Hepatocyte (in vitro differentiated cells): ENCODE measurements at regions not wholly inside any gene's neighbourhood (a gene's known extent, or its start where the extent isn't known, plus 50 kb on each side); places are given as distances from the start of the nearest gene placed in this dataset.

ENCODE experiments used
- DNase-seq: peaks from one replicate; pipeline ENCODE4 v3.0.0-alpha.2; 2016; ENCODE audit warnings: low spot score
- H2AFZ ChIP-seq: fragments of 200-600 bp; sonication (generic); 2 replicates; pipeline ENCODE4 v1.6.0; 2016; ENCODE audit warnings: antibody characterized with exemption, mild to moderate bottlenecking
- H3K27ac ChIP-seq: fragments of 200-600 bp; sonication (generic); 2 replicates; pipeline ENCODE4 v1.5.1; 2016; ENCODE audit warnings: mild to moderate bottlenecking
- H3K27me3 ChIP-seq: fragments of 200-600 bp; sonication (generic); 2 replicates; pipeline ENCODE4 v1.6.1; 2016
- H3K36me3 ChIP-seq: fragments of 200-600 bp; sonication (generic); replicated peaks from 2 replicates; pipeline ENCODE4 v1.5.1; 2016; ENCODE audit warnings: low read depth; ENCODE audit not compliant: insufficient read depth
- H3K4me1 ChIP-seq: fragments of 200-600 bp; sonication (generic); 2 replicates; pipeline ENCODE4 v1.5.1; 2016; ENCODE audit warnings: mild to moderate bottlenecking, moderate library complexity; ENCODE audit not compliant: insufficient read depth
- H3K4me2 ChIP-seq: fragments of 200-600 bp; sonication (generic); 2 replicates; pipeline ENCODE4 v1.6.0; 2016
- H3K4me3 ChIP-seq: fragments of 200-600 bp; sonication (generic); 2 replicates; pipeline ENCODE4 v1.5.1; 2016; ENCODE audit warnings: mild to moderate bottlenecking
- H3K79me2 ChIP-seq: fragments of 200-600 bp; sonication (generic); 2 replicates; pipeline ENCODE4 v1.6.0; 2017; ENCODE audit warnings: mild to moderate bottlenecking
- H3K9me2 ChIP-seq: fragments of 200-600 bp; sonication (generic); replicated peaks from 2 replicates; pipeline ENCODE4 v1.6.0; 2017; ENCODE audit warnings: mild to moderate bottlenecking; ENCODE audit not compliant: insufficient read depth
- H3K9me3 ChIP-seq: fragments of 200-600 bp; sonication (generic); 2 replicates; pipeline ENCODE4 v1.5.1; 2016; ENCODE audit warnings: low read depth, mild to moderate bottlenecking
- H4K20me1 ChIP-seq: fragments of 200-600 bp; sonication (generic); 2 replicates; pipeline ENCODE4 v1.6.0; 2016; ENCODE audit warnings: mild to moderate bottlenecking; ENCODE audit not compliant: insufficient read depth, poor library complexity, severe bottlenecking
- EZH2 ChIP-seq: fragments of 200-600 bp; sonication (generic); IDR thresholded peaks from 2 replicates; pipeline ENCODE4 v1.6.1; 2016; ENCODE audit warnings: antibody characterized with exemption, mild to moderate bottlenecking, borderline replicate concordance
- EZH2phosphoT487 ChIP-seq: fragments of 200-600 bp; sonication (generic); IDR thresholded peaks from one replicate; pipeline ENCODE4 v1.6.1; 2018; ENCODE audit warnings: antibody characterized with exemption, mild to moderate bottlenecking, low read depth, moderate library complexity; ENCODE audit not compliant: unreplicated experiment, severe bottlenecking
- WGBS: methylation state at CpG from one replicate; pipeline ENCODE4 v1.1.6; 2016; ENCODE audit warnings: low lambda C conversion rate; ENCODE audit errors: missing lambda C conversion rate; 5-methylcytosine and 5-hydroxymethylcytosine counted together
- TF ChIP-seq, protein P1 (sequence below): fragments of 200-600 bp; sonication (generic); IDR thresholded peaks from 2 replicates; pipeline ENCODE4 v1.5.1; 2016; ENCODE audit warnings: antibody characterized with exemption, mild to moderate bottlenecking; ENCODE audit not compliant: poor library complexity

DNA sequence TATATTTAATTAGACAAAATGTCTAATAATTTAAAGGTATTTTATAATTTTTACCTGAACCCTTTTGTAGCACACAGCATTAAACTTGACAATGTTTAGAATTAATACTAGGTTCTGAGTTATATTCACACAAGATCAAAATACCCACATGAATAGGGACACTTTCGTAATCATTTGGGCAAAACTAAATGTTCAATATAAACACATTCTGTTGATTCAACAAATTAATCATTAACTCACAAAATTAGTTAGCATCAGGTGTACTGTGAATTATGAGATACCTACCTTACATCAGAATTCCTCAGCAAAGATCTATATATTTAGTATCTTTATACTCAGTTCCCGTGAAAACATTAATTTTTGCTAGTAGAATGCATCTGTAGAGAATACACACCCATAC is 481.5 kb upstream of the MANEA start:
- Histone ChIP-seq H3K4me2 (no peak overlapping the region), H3K27me3 (no peaks in the 10 kb centered on the region), H3K4me1 (no peaks in the 10 kb centered on the region), H3K79me2 (no peaks in the 10 kb centered on the region), H3K4me3 (no peak overlapping the region), H3K9me2 (no peaks in the 10 kb centered on the region), H3K9me3 (no peaks in the 10 kb centered on the region), H3K36me3 (no peaks in the 10 kb centered on the region), H4K20me1 (no peaks in the 10 kb centered on the region), H2AFZ (no peak overlapping the region), H3K27ac (no peak overlapping the region)
- no peak for DNase-seq
- TF ChIP-seq, protein P1, sequence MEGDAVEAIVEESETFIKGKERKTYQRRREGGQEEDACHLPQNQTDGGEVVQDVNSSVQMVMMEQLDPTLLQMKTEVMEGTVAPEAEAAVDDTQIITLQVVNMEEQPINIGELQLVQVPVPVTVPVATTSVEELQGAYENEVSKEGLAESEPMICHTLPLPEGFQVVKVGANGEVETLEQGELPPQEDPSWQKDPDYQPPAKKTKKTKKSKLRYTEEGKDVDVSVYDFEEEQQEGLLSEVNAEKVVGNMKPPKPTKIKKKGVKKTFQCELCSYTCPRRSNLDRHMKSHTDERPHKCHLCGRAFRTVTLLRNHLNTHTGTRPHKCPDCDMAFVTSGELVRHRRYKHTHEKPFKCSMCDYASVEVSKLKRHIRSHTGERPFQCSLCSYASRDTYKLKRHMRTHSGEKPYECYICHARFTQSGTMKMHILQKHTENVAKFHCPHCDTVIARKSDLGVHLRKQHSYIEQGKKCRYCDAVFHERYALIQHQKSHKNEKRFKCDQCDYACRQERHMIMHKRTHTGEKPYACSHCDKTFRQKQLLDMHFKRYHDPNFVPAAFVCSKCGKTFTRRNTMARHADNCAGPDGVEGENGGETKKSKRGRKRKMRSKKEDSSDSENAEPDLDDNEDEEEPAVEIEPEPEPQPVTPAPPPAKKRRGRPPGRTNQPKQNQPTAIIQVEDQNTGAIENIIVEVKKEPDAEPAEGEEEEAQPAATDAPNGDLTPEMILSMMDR, result no peak
- WGBS, result 86% methylated on average over 2 of the region's 2 CpGs

DNA sequence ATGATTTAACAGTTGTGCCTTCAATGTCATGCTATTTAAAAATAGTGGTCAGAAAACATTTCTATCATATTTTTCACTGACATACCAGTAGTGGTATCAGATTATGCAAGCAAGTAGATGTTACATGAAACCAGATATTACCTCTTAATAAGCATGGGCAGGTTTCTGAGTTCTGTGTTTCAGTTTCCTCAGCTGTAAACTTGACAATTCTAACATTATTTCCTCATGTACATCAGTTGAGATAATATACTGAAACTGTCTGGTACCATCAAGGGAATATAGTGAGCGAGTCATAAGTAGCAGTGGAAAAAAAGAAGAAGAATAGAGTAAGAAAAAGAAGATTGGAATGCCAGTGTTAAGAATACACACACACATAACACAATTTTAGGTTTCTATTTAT is 477.9 kb upstream of the MANEA start:
- H3K27ac ChIP-seq, result no peak overlapping the region
- DNase-seq, result no peak
- H3K9me2 ChIP-seq, result no peaks in the 10 kb centered on the region
- H3K79me2 ChIP-seq, result no peaks in the 10 kb centered on the region
- H3K4me2 ChIP-seq, result no peak overlapping the region
- no peak overlapping the region for H2AFZ ChIP-seq
- H3K36me3 ChIP-seq, result no peaks in the 10 kb centered on the region
- H3K27me3 ChIP-seq, result no peaks in the 10 kb centered on the region
- TF ChIP-seq, protein P1, result no peak
- H3K4me3 ChIP-seq, result no peak overlapping the region
- WGBS, result 94% methylated on average over 1 of the region's 1 CpG
- no peaks in the 10 kb centered on the region for H3K4me1 ChIP-seq
- no peaks in the 10 kb centered on the region for H4K20me1 ChIP-seq
- no peaks in the 10 kb centered on the region for H3K9me3 ChIP-seq

DNA sequence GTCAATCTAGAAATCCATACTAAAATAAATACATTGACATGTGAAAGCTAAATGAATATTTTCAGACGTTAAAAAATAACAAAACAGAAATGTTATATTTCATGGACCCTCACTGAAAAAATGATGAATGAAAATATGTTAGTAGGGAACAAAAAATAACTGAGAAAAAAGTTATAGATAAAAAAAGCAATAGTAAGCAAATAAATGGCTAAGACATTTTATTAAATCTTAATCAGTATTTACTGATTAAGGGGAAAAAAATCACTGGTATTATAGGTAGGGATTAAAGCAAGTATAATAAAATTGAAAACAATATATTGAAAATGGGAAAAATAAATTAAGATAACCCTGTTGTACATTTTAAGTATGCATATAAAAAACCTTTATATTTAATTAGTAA is 468.1 kb upstream of the MANEA start:
- no peaks in the 10 kb centered on the region for H3K79me2 ChIP-seq
- no peak for TF ChIP-seq EZH2phosphoT487
- TF ChIP-seq EZH2, result no peak
- TF ChIP-seq, protein P1, result no peak
- no peaks in the 10 kb centered on the region for H3K4me1 ChIP-seq
- H3K4me3 ChIP-seq, result no peak overlapping the region
- 85% methylated on average over 1 of the region's 1 CpG for WGBS
- no peaks in the 10 kb centered on the region for H3K27me3 ChIP-seq
- H4K20me1 ChIP-seq, result no peaks in the 10 kb centered on the region
- no peak overlapping the region for H3K27ac ChIP-seq
- no peak overlapping the region for H3K4me2 ChIP-seq
- H3K9me2 ChIP-seq, result no peaks in the 10 kb centered on the region
- no peak for DNase-seq
- no peaks in the 10 kb centered on the region for H3K36me3 ChIP-seq
- no peak overlapping the region for H2AFZ ChIP-seq
- H3K9me3 ChIP-seq, result no peaks in the 10 kb centered on the region

DNA sequence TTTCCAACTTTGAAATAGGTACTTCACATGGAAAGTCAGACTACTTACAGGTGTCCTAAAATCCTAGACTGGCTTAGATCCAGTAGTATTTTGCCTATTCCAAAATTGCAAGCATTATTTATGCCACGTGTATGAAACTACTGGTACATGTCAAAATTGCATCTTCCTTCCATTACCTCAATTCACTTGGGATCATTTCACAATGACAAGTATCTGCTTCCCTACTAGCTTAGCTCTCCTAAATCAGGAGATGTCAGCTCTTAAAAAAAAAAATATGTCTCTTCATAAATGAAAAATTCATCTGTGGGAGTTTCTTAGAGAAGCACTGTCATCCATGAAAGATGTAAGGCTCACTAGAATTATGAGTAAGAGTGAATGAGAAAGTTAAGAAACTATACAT is 466.6 kb upstream of the MANEA start:
- H3K79me2 ChIP-seq, result no peaks in the 10 kb centered on the region
- 70% methylated on average over 1 of the region's 1 CpG for WGBS
- TF ChIP-seq, protein P1, result no peak
- TF ChIP-seq EZH2 (no peak), EZH2phosphoT487 (no peak)
- H3K9me2 ChIP-seq, result no peaks in the 10 kb centered on the region
- H3K9me3 ChIP-seq, result no peaks in the 10 kb centered on the region
- H3K4me3 ChIP-seq, result no peak overlapping the region
- DNase-seq, result no peak
- no peak overlapping the region for H2AFZ ChIP-seq
- no peak overlapping the region for H3K27ac ChIP-seq
- H3K27me3 ChIP-seq, result no peaks in the 10 kb centered on the region
- no peaks in the 10 kb centered on the region for H4K20me1 ChIP-seq
- H3K4me2 ChIP-seq, result no peak overlapping the region
- no peaks in the 10 kb centered on the region for H3K36me3 ChIP-seq
- H3K4me1 ChIP-seq, result no peaks in the 10 kb centered on the region
